Adrenal gland (tissue), 5 donors: ENCODE measurements at regions not wholly inside any gene's neighbourhood (a gene's known extent, or its start where the extent isn't known, plus 50 kb on each side); places are given as distances from the start of the nearest gene placed in this dataset.

ENCODE experiments used
- CTCF ChIP-seq, 6 experiments: fragments of 450-650 bp in 4 of 6; fragments of 200-600 bp in 2 of 6; sonication (generic) in 1 of 6; IDR thresholded peaks; 1 replicate in 5 of 6; 2 replicates in 1 of 6; pipeline versions ENCODE4 v1.5.1 to v1.8.0; 2016 to 2021; ENCODE audit warnings: antibody characterized with exemption in 6 of 6, mild to moderate bottlenecking in 2 of 6, moderate library complexity in 1 of 6
- POLR2A ChIP-seq, 2 donors: fragments of 450-650 bp; IDR thresholded peaks; one replicate each; pipeline ENCODE4 v1.6.1; 2017; ENCODE audit warnings: antibody characterized with exemption in 2 of 2, mild to moderate bottlenecking in 2 of 2, moderate library complexity in 1 of 2
- donor health status: DM: no; HTN: no; CAD: no.

GRCh38 chr2:215883799-215884198 lies 129.6 kb downstream of the MREG start:
- TF ChIP-seq POLR2A (IDR thresholded peaks at IDR 0.05) = no peak
- TF ChIP-seq CTCF (IDR thresholded peaks at IDR 0.05) = no peak
